Immature natural killer cell (primary cell): ENCODE measurements at regions not wholly inside any gene's neighbourhood (a gene's known extent, or its start where the extent isn't known, plus 50 kb on each side); places are given as distances from the start of the nearest gene placed in this dataset.

Source experiments
- DNase-seq, 3 donors: peaks; one replicate each; pipeline ENCODE4 v3.0.0; 2022; ENCODE audit warnings: mixed read lengths in 1 of 3
- H3K27ac Mint-ChIP-seq, 6 donors: one replicate each; pipeline ENCODE4 v1.8.0; 2020; ENCODE audit warnings: mixed read lengths in 6 of 6, mild to moderate bottlenecking in 5 of 6, inconsistent platforms in 4 of 6, moderate library complexity in 3 of 6
- H3K27me3 Mint-ChIP-seq, 3 donors: one replicate each; pipeline ENCODE4 v1.8.0; 2020 to 2021; ENCODE audit warnings: low read depth in 3 of 3, mild to moderate bottlenecking in 3 of 3, mixed read lengths in 3 of 3, moderate library complexity in 3 of 3, inconsistent platforms in 1 of 3
- H3K36me3 Mint-ChIP-seq, 3 donors: one replicate each; pipeline ENCODE4 v1.8.0; 2020; ENCODE audit warnings: mixed read lengths in 3 of 3, inconsistent platforms in 2 of 3, mild to moderate bottlenecking in 2 of 3
- H3K4me1 Mint-ChIP-seq, 2 donors: one replicate each; pipeline ENCODE4 v1.8.0; 2020; ENCODE audit warnings: inconsistent platforms in 2 of 2, mild to moderate bottlenecking in 2 of 2, mixed read lengths in 2 of 2, moderate library complexity in 1 of 2
- H3K4me3 Mint-ChIP-seq, 5 donors: one replicate each; pipeline ENCODE4 v1.8.0; 2020; ENCODE audit warnings: mild to moderate bottlenecking in 5 of 5, mixed read lengths in 5 of 5, inconsistent platforms in 3 of 5, moderate library complexity in 3 of 5
- H3K9me3 Mint-ChIP-seq, 6 donors: one replicate each; pipeline ENCODE4 v1.8.0; 2020; ENCODE audit warnings: mild to moderate bottlenecking in 6 of 6, mixed read lengths in 6 of 6, inconsistent platforms in 4 of 6, moderate library complexity in 3 of 6

GRCh38 chr13:85655040-85655439 is 144.2 kb downstream of the SLITRK6 start:
- Mint-ChIP-seq H3K36me3 (no peaks in the 10 kb centered on the region), H3K9me3 (peaks cover 9 to 43% (median 15%) of the 10 kb centered on the region in 6 donors), H3K27ac (no peak overlapping the region), H3K4me3 (no peak overlapping the region), H3K4me1 (no peaks in the 10 kb centered on the region), H3K27me3 (no peaks in the 10 kb centered on the region)
- DNase-seq: no peak

GRCh38 chr13:85654227-85654626 is 145.0 kb downstream of the SLITRK6 start:
- Mint-ChIP-seq H3K4me3 (no peak overlapping the region), H3K27me3 (no peaks in the 10 kb centered on the region), H3K4me1 (no peaks in the 10 kb centered on the region), H3K36me3 (no peaks in the 10 kb centered on the region), H3K9me3 (peaks cover 11 to 36% (median 15%) of the 10 kb centered on the region in 6 donors), H3K27ac (no peak overlapping the region)
- no peak for DNase-seq

GRCh38 chr13:85653681-85654080 is 145.5 kb downstream of the SLITRK6 start:
- DNase-seq: no peak
- Mint-ChIP-seq H3K4me3 (no peak overlapping the region), H3K4me1 (no peaks in the 10 kb centered on the region), H3K27ac (no peak overlapping the region), H3K36me3 (no peaks in the 10 kb centered on the region), H3K9me3 (peaks cover 11 to 41% (median 17%) of the 10 kb centered on the region in 6 donors), H3K27me3 (no peaks in the 10 kb centered on the region)

GRCh38 chr13:85652491-85652890 is 146.7 kb downstream of the SLITRK6 start:
- H3K27me3 Mint-ChIP-seq: no peaks in the 10 kb centered on the region
- H3K9me3 Mint-ChIP-seq: peaks cover 8 to 37% (median 20%) of the 10 kb centered on the region in 6 donors
- H3K4me3 Mint-ChIP-seq: no peak overlapping the region
- H3K4me1 Mint-ChIP-seq: no peaks in the 10 kb centered on the region
- DNase-seq: no peak
- H3K27ac Mint-ChIP-seq: no peak overlapping the region
- no peaks in the 10 kb centered on the region for H3K36me3 Mint-ChIP-seq

- H3K27ac Mint-ChIP-seq: no peak overlapping the region
- H3K9me3 Mint-ChIP-seq: peaks cover 3 to 32% (median 20%) of the 10 kb centered on the region in 6 donors
- H3K36me3 Mint-ChIP-seq: no peaks in the 10 kb centered on the region
- H3K4me3 Mint-ChIP-seq: no peak overlapping the region
- no peak for DNase-seq
- H3K27me3 Mint-ChIP-seq: no peaks in the 10 kb centered on the region
- H3K4me1 Mint-ChIP-seq: no peaks in the 10 kb centered on the region
Observed at GRCh38 chr13:85651440-85651839, 147.8 kb downstream of the SLITRK6 start.

GRCh38 chr13:85650613-85651012 is 148.6 kb downstream of the SLITRK6 start:
- H3K27ac Mint-ChIP-seq: no peak overlapping the region
- H3K4me3 Mint-ChIP-seq: no peak overlapping the region
- peaks cover 8 to 38% (median 19%) of the 10 kb centered on the region in 6 donors for H3K9me3 Mint-ChIP-seq
- no peaks in the 10 kb centered on the region for H3K27me3 Mint-ChIP-seq
- H3K36me3 Mint-ChIP-seq: no peaks in the 10 kb centered on the region
- DNase-seq: no peak
- H3K4me1 Mint-ChIP-seq: no peaks in the 10 kb centered on the region

- peaks cover 5 to 27% (median 14%) of the 10 kb centered on the region in 6 donors for H3K9me3 Mint-ChIP-seq
- no peaks in the 10 kb centered on the region for H3K4me1 Mint-ChIP-seq
- H3K4me3 Mint-ChIP-seq: no peak overlapping the region
- peaks cover 0 to 2% (median 0%) of the 10 kb centered on the region in 3 donors for H3K27me3 Mint-ChIP-seq
- H3K27ac Mint-ChIP-seq: no peak overlapping the region
- no peaks in the 10 kb centered on the region for H3K36me3 Mint-ChIP-seq
- DNase-seq: no peak
Observed at GRCh38 chr13:85640727-85641126, 158.5 kb downstream of the SLITRK6 start.

GRCh38 chr13:85638815-85639393 is 160.3 kb downstream of the SLITRK6 start:
- no peaks in the 10 kb centered on the region for H3K4me1 Mint-ChIP-seq
- H3K36me3 Mint-ChIP-seq: no peaks in the 10 kb centered on the region
- peaks cover 7 to 28% (median 14%) of the 10 kb centered on the region in 6 donors for H3K9me3 Mint-ChIP-seq
- no peak overlapping the region for H3K27ac Mint-ChIP-seq
- no peak overlapping the region for H3K4me3 Mint-ChIP-seq
- peaks cover 0 to 2% (median 0%) of the 10 kb centered on the region in 3 donors for H3K27me3 Mint-ChIP-seq
- no peak for DNase-seq

- H3K4me3 Mint-ChIP-seq: no peak overlapping the region
- no peaks in the 10 kb centered on the region for H3K36me3 Mint-ChIP-seq
Observed at GRCh38 chr13:85638265-85638664, 161.0 kb downstream of the SLITRK6 start.

GRCh38 chr13:85632526-85633195 is 166.6 kb downstream of the SLITRK6 start:
- DNase-seq: no peak
- H3K36me3 Mint-ChIP-seq: no peaks in the 10 kb centered on the region
- H3K4me1 Mint-ChIP-seq: no peaks in the 10 kb centered on the region
- peaks cover 2 to 22% (median 9%) of the 10 kb centered on the region in 6 donors for H3K9me3 Mint-ChIP-seq
- H3K27me3 Mint-ChIP-seq: no peaks in the 10 kb centered on the region
- H3K4me3 Mint-ChIP-seq: no peak overlapping the region
- no peak overlapping the region for H3K27ac Mint-ChIP-seq

More at GRCh38 chr13:85638265-85638664, 161.0 kb downstream of the SLITRK6 start:
- Mint-ChIP-seq H3K9me3 (peaks cover 7 to 34% (median 14%) of the 10 kb centered on the region in 6 donors), H3K4me1 (no peaks in the 10 kb centered on the region), H3K27ac (no peak overlapping the region), H3K27me3 (peaks cover 0 to 2% (median 0%) of the 10 kb centered on the region in 3 donors)
- no peak for DNase-seq

GRCh38 chr13:85631801-85632200 is 167.4 kb downstream of the SLITRK6 start:
- Mint-ChIP-seq H3K4me1 (no peaks in the 10 kb centered on the region), H3K27me3 (no peaks in the 10 kb centered on the region), H3K27ac (no peak overlapping the region), H3K9me3 (peaks cover 2 to 22% (median 9%) of the 10 kb centered on the region in 6 donors), H3K36me3 (no peaks in the 10 kb centered on the region), H3K4me3 (no peak overlapping the region)
- DNase-seq: no peak

GRCh38 chr13:85626603-85627002 is 172.6 kb downstream of the SLITRK6 start:
- Mint-ChIP-seq H3K27ac (no peak overlapping the region), H3K36me3 (no peaks in the 10 kb centered on the region), H3K4me3 (no peak overlapping the region), H3K27me3 (no peaks in the 10 kb centered on the region), H3K4me1 (no peaks in the 10 kb centered on the region), H3K9me3 (peaks cover 0 to 15% (median 7%) of the 10 kb centered on the region in 6 donors)
- no peak for DNase-seq

GRCh38 chr13:85619321-85619720 is 179.9 kb downstream of the SLITRK6 start:
- no peak overlapping the region for H3K4me3 Mint-ChIP-seq
- no peaks in the 10 kb centered on the region for H3K36me3 Mint-ChIP-seq
- no peaks in the 10 kb centered on the region for H3K27me3 Mint-ChIP-seq
- H3K9me3 Mint-ChIP-seq: peaks cover 3 to 19% (median 10%) of the 10 kb centered on the region in 6 donors
- no peaks in the 10 kb centered on the region for H3K4me1 Mint-ChIP-seq
- H3K27ac Mint-ChIP-seq: no peak overlapping the region
- no peak for DNase-seq

- no peaks in the 10 kb centered on the region for H3K36me3 Mint-ChIP-seq
- no peaks in the 10 kb centered on the region for H3K4me1 Mint-ChIP-seq
- no peak overlapping the region for H3K4me3 Mint-ChIP-seq
- H3K9me3 Mint-ChIP-seq: peaks cover 3 to 19% (median 10%) of the 10 kb centered on the region in 6 donors
- H3K27ac Mint-ChIP-seq: no peak overlapping the region
- no peaks in the 10 kb centered on the region for H3K27me3 Mint-ChIP-seq
- DNase-seq: no peak
Observed at GRCh38 chr13:85618521-85618920, 180.7 kb downstream of the SLITRK6 start.
